ENCODE measurements at regions not wholly inside any gene's neighbourhood (a gene's known extent, or its start where the extent isn't known, plus 50 kb on each side); places are given as distances from the start of the nearest gene placed in this dataset.

DNA sequence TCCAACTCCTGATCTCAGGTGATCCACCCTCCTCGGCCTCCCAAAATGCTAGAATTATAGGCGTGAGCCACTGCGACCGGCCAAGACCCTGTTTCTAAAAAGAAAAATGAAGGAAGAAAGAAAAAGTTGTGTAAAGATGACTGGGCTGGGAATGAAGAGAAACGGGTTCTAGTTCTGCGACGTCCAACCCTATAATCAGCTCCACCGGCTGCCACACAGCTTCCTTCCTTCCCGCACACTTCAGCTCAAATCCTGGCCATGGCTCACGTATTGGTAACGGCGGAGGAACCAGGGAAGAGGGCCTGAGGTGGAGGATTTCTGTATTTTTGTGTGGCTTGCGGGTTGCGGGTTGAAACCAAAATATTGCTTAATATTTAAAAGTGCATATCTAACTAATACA, 88.1 kb downstream of the MYL12B start:
- Histone ChIP-seq H3K36me3 (ENCODE audit: insufficient read depth, low read length) (no peaks in the 10 kb centered on the region), H3K27ac (ENCODE audit: low read depth in 1 of 2, low read length in 2 of 2) (no peak overlapping the region), H3K27me3 (ENCODE audit: control insufficient read depth in 1 of 2, insufficient read depth in 2 of 2, low read length in 2 of 2) (no peaks in the 10 kb centered on the region), H3K4me1 (ENCODE audit: insufficient read depth, low read length) (no peaks in the 10 kb centered on the region), H3K4me3 (ENCODE audit: low read length) (no peak overlapping the region), H3K9me3 (ENCODE audit: control insufficient read depth in 1 of 2, insufficient read depth in 1 of 2, low read length in 2 of 2) (peaks cover 0 to 6% of the 10 kb centered on the region in 2 experiments)
- ATAC-seq (ENCODE audit: poor library complexity) = no peak
- CTCF ChIA-PET = no interaction called here
- Mint-ChIP-seq H3K27me3 (peaks cover 24% of the 10 kb centered on the region), H3K36me3 (ENCODE audit: low read depth) (no peaks in the 10 kb centered on the region), H3K4me3 (no peak overlapping the region), H3K27ac (no peak overlapping the region), H3K9me3 (no peaks in the 10 kb centered on the region), H3K4me1 (ENCODE audit: low read depth) (no peaks in the 10 kb centered on the region)
- intact Hi-C loops (cut with DNase I, micrococcal nuclease) = no loop called here
- TF ChIP-seq, protein P1, sequence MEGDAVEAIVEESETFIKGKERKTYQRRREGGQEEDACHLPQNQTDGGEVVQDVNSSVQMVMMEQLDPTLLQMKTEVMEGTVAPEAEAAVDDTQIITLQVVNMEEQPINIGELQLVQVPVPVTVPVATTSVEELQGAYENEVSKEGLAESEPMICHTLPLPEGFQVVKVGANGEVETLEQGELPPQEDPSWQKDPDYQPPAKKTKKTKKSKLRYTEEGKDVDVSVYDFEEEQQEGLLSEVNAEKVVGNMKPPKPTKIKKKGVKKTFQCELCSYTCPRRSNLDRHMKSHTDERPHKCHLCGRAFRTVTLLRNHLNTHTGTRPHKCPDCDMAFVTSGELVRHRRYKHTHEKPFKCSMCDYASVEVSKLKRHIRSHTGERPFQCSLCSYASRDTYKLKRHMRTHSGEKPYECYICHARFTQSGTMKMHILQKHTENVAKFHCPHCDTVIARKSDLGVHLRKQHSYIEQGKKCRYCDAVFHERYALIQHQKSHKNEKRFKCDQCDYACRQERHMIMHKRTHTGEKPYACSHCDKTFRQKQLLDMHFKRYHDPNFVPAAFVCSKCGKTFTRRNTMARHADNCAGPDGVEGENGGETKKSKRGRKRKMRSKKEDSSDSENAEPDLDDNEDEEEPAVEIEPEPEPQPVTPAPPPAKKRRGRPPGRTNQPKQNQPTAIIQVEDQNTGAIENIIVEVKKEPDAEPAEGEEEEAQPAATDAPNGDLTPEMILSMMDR (IDR thresholded peaks at IDR 0.05) = no peak
- POLR2A ChIA-PET = no interaction called here
- no peak for DNase-seq

DNA sequence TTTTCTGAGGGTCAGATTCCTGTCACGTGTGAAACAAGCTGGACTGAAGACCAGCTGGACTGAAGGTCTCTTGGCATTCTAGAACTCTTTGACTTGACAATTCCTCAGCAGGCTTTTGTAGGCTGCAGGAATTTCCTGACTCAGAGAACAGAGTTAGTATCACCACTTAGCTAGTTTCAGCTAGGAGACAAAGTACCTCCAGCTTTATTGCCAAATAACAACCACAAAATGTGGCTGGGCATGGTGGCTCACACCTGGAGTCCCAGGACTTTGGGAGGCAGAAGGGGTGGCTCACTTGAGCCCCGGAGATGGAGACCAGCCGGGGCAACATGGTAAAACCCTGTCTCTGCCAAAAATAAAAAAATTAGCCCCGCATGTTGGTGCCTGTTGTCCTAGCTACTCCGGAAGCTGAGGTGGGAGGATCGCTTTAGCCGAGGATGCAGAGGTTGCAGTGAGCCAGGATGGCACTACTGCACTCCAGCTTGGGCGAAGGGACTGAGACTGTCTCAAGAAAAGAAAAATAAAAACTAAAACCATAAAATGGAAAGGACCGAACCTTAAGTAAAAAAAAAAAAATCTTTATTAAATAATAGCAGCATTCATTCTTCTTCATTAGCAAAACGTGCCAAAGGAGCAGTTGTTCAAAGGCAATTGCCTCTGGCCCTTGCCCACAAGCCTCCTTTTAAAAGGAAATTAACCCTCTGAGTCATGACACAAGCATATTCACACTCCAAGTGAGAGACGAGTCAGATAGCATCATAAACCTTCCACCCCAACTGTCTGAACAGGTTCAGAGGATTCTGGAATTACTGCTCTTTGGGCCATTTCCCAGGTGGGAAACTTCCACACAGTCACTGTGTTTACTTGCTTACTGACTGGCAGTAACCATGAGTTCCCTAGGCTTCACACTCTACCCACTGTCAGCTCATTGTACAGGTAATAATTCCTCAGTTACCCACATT, 88.9 kb downstream of the MYL12B start:
- POLR2A ChIA-PET = no interaction called here
- Mint-ChIP-seq H3K4me1 (ENCODE audit: low read depth) (peaks cover 3% of the 10 kb centered on the region), H3K36me3 (ENCODE audit: low read depth) (no peaks in the 10 kb centered on the region), H3K27me3 (peaks cover 18% of the 10 kb centered on the region), H3K27ac (no peak overlapping the region), H3K9me3 (no peaks in the 10 kb centered on the region), H3K4me3 (no peak overlapping the region)
- H3K27me3 ChIP-seq (ENCODE audit: control insufficient read depth in 1 of 2, insufficient read depth in 2 of 2, low read length in 2 of 2) = no peaks in the 10 kb centered on the region
- no peaks in the 10 kb centered on the region for H3K36me3 ChIP-seq (ENCODE audit: insufficient read depth, low read length)
- H3K27ac ChIP-seq (ENCODE audit: low read depth in 1 of 2, low read length in 2 of 2) = no peak overlapping the region
- TF ChIP-seq, protein P1 (IDR thresholded peaks at IDR 0.05) = no peak
- no peak overlapping the region for H3K4me3 ChIP-seq (ENCODE audit: low read length)
- ATAC-seq (ENCODE audit: poor library complexity) = no peak
- intact Hi-C loops (cut with DNase I, micrococcal nuclease) = no loop called here
- no peak for DNase-seq
- CTCF ChIA-PET = interaction anchor here (1.3 kb wide), 1 partner anchor 35 kb away, joined by 3 read pairs; no protein-coding TSS in a partner anchor
- H3K9me3 ChIP-seq (ENCODE audit: control insufficient read depth in 1 of 2, insufficient read depth in 1 of 2, low read length in 2 of 2) = peaks cover 0 to 6% of the 10 kb centered on the region in 2 experiments
- H3K4me1 ChIP-seq (ENCODE audit: insufficient read depth, low read length) = no peaks in the 10 kb centered on the region

DNA sequence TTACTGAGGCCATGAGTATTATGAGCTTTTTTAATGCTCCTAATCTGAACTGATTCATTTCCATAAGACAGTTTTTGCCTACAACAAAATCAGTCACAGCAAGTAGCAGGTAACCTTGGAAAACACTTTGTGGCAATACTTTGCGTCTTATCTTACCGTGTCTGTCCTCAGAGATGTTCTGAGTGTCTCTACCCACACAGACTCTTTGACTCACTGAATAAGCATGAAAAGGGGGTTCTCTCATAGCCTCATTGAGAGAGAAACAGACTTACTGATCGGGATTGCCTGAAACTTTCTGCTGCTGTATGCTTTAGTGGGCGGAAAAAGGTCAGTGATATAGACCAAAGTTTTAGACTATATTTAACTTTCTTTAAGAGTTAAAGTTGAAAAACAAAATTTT, 92.6 kb downstream of the MYL12B start:
- Mint-ChIP-seq H3K27ac (no peak overlapping the region), H3K9me3 (no peaks in the 10 kb centered on the region), H3K4me3 (no peak overlapping the region), H3K4me1 (ENCODE audit: low read depth) (peaks cover 10% of the 10 kb centered on the region), H3K36me3 (ENCODE audit: low read depth) (no peaks in the 10 kb centered on the region), H3K27me3 (no peaks in the 10 kb centered on the region)
- Histone ChIP-seq H3K9me3 (ENCODE audit: control insufficient read depth in 1 of 2, insufficient read depth in 1 of 2, low read length in 2 of 2) (peaks cover 0 to 1% of the 10 kb centered on the region in 2 experiments), H3K36me3 (ENCODE audit: insufficient read depth, low read length) (no peaks in the 10 kb centered on the region), H3K4me3 (ENCODE audit: low read length) (no peak overlapping the region), H3K27ac (ENCODE audit: low read depth in 1 of 2, low read length in 2 of 2) (no peak overlapping the region), H3K4me1 (ENCODE audit: insufficient read depth, low read length) (no peaks in the 10 kb centered on the region), H3K27me3 (ENCODE audit: control insufficient read depth in 1 of 2, insufficient read depth in 2 of 2, low read length in 2 of 2) (no peaks in the 10 kb centered on the region)
- ATAC-seq (ENCODE audit: poor library complexity) = no peak
- TF ChIP-seq, protein P1 (IDR thresholded peaks at IDR 0.05) = no peak
- DNase-seq = no peak
- intact Hi-C loops (cut with DNase I, micrococcal nuclease) = no loop called here
- ChIA-PET CTCF (no interaction called here), POLR2A (no interaction called here)
